ENCODE measurements at regions not wholly inside any gene's neighbourhood (a gene's known extent, or its start where the extent isn't known, plus 50 kb on each side); places are given as distances from the start of the nearest gene placed in this dataset.
A peak's percentile ranks its signal among the peaks of the same experiment; 100 is the strongest.

DNA sequence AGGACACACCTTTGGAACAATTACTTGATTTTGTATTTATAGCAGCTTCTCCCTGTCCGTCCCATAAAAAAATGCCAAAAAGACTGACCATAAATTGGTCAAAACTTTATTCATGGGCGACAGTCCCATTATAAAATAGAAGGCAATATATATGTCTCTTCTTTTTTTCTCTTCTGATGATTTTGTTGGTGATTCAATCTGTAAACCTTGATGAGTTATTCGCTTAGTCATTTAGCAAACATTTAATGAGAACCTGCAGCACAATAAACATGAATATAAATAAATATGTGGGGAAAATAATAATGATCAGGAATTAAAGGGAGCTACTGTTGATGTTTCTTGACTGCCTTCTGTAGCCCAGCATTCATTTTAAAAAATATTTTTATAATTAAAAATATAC, 356.4 kb upstream of the ACTBL2 start:
- no peak overlapping the region for H3K4me3 ChIP-seq (replicated peaks; ENCODE audit: low read depth, low read length)
- DNase-seq (ENCODE audit: low read depth) = no peak
- TF ChIP-seq, protein P1, sequence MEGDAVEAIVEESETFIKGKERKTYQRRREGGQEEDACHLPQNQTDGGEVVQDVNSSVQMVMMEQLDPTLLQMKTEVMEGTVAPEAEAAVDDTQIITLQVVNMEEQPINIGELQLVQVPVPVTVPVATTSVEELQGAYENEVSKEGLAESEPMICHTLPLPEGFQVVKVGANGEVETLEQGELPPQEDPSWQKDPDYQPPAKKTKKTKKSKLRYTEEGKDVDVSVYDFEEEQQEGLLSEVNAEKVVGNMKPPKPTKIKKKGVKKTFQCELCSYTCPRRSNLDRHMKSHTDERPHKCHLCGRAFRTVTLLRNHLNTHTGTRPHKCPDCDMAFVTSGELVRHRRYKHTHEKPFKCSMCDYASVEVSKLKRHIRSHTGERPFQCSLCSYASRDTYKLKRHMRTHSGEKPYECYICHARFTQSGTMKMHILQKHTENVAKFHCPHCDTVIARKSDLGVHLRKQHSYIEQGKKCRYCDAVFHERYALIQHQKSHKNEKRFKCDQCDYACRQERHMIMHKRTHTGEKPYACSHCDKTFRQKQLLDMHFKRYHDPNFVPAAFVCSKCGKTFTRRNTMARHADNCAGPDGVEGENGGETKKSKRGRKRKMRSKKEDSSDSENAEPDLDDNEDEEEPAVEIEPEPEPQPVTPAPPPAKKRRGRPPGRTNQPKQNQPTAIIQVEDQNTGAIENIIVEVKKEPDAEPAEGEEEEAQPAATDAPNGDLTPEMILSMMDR (IDR thresholded peaks at IDR 0.05; ENCODE audit: low read length, missing control alignments) = no peak

DNA sequence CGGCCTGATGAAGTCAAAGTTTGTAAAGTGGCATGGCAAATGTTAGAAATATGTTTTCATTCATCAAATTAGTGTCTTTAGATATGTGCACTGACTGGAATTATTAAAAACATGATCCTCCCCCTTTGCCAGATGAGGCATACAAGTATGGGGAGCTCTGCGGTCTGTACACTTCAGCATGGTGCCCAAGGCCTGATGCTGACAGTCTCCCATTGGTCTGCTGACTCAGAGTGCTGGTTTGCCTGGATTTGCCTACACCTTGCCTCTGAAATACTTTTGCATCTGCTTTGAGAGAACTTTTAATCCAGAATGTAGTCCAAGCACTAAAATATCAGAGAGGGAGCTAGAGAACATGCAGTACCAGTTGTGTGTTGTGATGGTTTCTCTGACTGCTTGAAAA, 354.3 kb upstream of the ACTBL2 start:
- TF ChIP-seq, protein P1 (IDR thresholded peaks at IDR 0.05; ENCODE audit: low read length, missing control alignments) = no peak
- no peak for DNase-seq (ENCODE audit: low read depth)
- no peak overlapping the region for H3K4me3 ChIP-seq (replicated peaks; ENCODE audit: low read depth, low read length)

DNA sequence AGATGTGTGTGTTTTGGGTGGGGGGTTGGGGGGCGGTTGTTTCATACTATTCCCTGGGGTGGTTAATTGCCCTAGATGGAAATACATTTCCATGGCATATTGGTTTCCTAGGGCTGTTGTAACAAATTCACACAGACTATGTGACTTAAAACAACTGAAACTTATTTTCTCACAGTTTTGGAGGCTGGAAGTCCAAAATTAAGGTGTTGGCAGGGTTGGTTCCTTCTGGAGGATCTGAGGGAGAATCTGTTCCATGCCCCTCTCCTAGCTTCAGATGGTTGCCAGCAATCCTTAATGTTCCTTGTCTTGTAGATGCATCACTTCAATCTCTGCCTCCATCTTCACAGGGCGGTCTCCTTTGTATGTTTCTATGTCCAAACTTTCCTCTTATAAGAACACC, 353.7 kb upstream of the ACTBL2 start:
- no peak overlapping the region for H3K4me3 ChIP-seq (replicated peaks; ENCODE audit: low read depth, low read length)
- no peak for DNase-seq (ENCODE audit: low read depth)
- TF ChIP-seq, protein P1 (IDR thresholded peaks at IDR 0.05; ENCODE audit: low read length, missing control alignments) = no peak

DNA sequence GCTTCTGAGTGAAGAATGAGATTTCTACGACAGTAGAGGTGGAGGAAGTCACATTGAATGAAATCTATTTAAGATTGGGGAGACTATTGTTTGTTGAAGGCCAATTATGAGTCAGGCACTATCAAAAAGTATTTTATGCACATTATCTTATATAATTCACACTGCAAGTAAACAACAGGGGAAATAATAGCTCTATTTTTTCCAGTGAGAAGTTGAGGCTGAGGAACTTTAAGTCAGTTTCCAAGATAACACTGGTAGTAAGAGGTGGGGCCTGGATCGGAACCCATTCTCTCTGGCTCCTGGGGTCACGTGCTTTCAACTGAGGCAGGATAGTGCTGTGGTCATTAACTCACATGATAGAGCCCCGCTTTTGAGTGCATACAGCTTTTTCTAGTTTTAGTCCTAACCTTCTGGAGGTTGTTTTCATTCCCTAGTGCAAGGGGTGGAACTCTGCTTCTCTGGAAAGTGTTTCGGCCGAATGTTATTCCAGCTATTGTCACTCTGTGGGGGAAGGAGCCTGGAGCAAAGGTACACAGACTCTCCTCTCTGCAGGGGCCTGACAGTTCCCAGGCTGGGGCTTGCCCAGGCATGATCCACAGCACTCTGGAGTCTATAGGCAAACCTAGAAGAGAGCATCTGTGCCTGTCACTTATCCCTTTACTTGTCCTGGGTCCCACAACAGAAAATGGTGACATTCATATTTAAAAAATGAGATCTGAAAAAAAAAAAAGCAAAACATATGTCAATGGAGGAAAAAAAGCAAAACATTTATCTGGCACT, 352.4 kb upstream of the ACTBL2 start:
- TF ChIP-seq, protein P1 (IDR thresholded peaks at IDR 0.05; ENCODE audit: low read length, missing control alignments) = no peak
- H3K4me3 ChIP-seq (replicated peaks; ENCODE audit: low read depth, low read length) = no peak overlapping the region
- DNase-seq (ENCODE audit: low read depth) = peak; percentile 49

DNA sequence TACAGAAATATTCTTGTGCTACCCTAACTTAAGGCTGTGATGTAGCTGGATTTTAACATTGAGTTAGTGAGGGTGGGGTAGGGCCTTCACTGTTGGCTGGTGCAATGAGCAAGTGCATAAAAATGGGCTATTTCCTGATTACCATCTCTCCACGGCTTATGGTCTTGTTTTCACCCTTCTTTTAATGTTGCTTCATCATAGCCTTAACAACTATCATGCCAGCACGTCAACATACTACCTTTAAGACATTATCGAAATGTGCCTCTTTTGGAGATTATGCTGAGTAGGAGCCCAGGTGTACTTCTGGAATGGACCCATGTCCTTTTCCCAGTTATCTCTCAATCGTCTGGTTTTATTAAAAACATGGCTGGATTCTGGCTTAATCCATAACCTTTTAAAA, 350.9 kb upstream of the ACTBL2 start:
- TF ChIP-seq, protein P1 (IDR thresholded peaks at IDR 0.05; ENCODE audit: low read length, missing control alignments) = no peak
- no peak for DNase-seq (ENCODE audit: low read depth)
- H3K4me3 ChIP-seq (replicated peaks; ENCODE audit: low read depth, low read length) = no peak overlapping the region

DNA sequence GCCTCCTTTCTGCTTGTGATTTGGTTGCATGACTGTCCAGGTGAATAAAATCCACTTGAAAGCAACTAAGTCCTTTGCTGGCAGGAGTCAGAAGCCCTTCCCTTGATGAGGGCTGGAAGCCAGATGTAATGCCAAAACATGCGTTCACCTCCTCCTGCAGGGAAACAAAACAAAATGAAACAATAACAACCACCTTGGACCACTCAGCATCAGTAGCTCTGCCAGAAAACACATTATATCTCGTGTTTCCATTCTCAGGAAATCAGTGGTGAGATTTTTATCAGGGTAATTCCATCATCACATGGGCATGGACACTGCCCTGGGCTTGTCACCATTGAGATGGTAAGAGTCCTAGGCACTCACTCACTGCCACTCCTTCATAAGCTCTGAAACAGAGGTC, 350.3 kb upstream of the ACTBL2 start:
- no peak overlapping the region for H3K4me3 ChIP-seq (replicated peaks; ENCODE audit: low read depth, low read length)
- DNase-seq (ENCODE audit: low read depth) = no peak
- TF ChIP-seq, protein P1 (IDR thresholded peaks at IDR 0.05; ENCODE audit: low read length, missing control alignments) = no peak

DNA sequence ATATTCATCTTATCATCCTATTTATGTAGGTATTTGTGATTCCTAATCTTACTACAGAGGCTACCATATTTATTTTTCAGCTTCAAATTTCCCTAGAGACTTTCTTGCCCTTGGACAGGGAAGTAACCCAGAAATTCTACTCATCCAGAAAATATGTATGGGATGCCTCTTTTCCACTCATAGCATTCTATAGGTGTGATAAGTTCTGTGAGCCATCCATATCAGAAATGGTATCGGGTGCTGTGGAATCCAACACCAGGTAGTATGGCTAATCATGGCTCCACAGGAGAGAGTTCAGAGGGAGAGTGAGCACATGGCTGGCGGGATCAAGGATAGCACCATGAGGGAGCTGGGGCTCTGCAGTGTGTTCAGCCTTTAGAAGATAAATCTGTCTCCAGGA, 349.3 kb upstream of the ACTBL2 start:
- H3K4me3 ChIP-seq (replicated peaks; ENCODE audit: low read depth, low read length) = no peak overlapping the region
- TF ChIP-seq, protein P1 (IDR thresholded peaks at IDR 0.05; ENCODE audit: low read length, missing control alignments) = no peak
- DNase-seq (ENCODE audit: low read depth) = no peak
